Esophagus (tissue), 2 donors: ENCODE measurements at regions not wholly inside any gene's neighbourhood (a gene's known extent, or its start where the extent isn't known, plus 50 kb on each side); places are given as distances from the start of the nearest gene placed in this dataset.

Experiments used
- H3K27ac ChIP-seq, 2 donors: one replicate each; pipeline ENCODE4 v1.5.1; 2013; ENCODE audit warnings: low read depth in 2 of 2, mild to moderate bottlenecking in 2 of 2, inconsistent platforms in 1 of 2, low read length in 1 of 2, moderate library complexity in 1 of 2
- H3K27me3 ChIP-seq, 2 donors: one replicate each; pipeline ENCODE4 v1.6.1; 2013; ENCODE audit warnings: low read length in 2 of 2, control low read depth in 1 of 2, mild to moderate bottlenecking in 1 of 2; ENCODE audit not compliant: insufficient read depth in 2 of 2, control insufficient read depth in 1 of 2
- H3K36me3 ChIP-seq, 2 donors: one replicate each; pipeline ENCODE4 v1.6.1; 2013; ENCODE audit warnings: low read length in 1 of 2; ENCODE audit not compliant: control insufficient read depth in 2 of 2, insufficient read depth in 2 of 2
- H3K4me1 ChIP-seq, 2 donors: one replicate each; pipeline ENCODE4 v1.6.1; 2013; ENCODE audit warnings: low read length in 1 of 2; ENCODE audit not compliant: control insufficient read depth in 2 of 2, insufficient read depth in 2 of 2
- H3K4me3 ChIP-seq, 2 donors: one replicate each; pipeline ENCODE4 v1.5.1; 2013; ENCODE audit warnings: low read length in 2 of 2, mild to moderate bottlenecking in 2 of 2, low read depth in 1 of 2, moderate library complexity in 1 of 2
- H3K9me3 ChIP-seq, 2 donors: one replicate each; pipeline ENCODE4 v1.6.1; 2013; ENCODE audit warnings: mild to moderate bottlenecking in 2 of 2, low read depth in 1 of 2, low read length in 1 of 2, moderate library complexity in 1 of 2; ENCODE audit not compliant: control insufficient read depth in 2 of 2, insufficient read depth in 1 of 2
- WGBS, 2 donors: extraction: QIAGEN DNeasy Blood & Tissue Kit; methylation state at CpG; one replicate each; pipeline ENCODE4 v1.1.7; 2013; 5-methylcytosine and 5-hydroxymethylcytosine counted together
- donor health status: healthy with polysubstance abuse.
- donor health status: Bipolar disorder and iron deficiency.

DNA sequence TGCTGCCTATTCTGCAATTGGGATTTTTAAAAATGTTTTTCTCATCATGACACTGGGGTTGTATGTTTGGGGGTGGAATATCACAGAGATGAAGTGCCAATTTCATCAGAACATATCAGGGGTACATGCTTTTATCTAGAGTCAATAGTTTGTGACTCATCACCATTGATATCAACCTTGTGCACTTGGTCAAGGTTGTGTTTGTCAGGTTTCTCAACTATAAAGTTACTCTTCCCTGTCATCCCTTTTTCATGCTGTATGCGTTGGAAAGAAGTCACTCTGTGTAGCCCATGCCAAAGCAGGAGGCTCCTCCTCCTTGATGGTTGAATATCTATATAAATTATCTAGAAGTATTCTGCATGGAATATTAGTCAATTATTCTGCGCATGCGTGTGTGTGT, 145.4 kb upstream of the TSHZ2 start:
- Histone ChIP-seq H3K4me3 (no peak overlapping the region), H3K9me3 (no peaks in the 10 kb centered on the region), H3K4me1 (no peaks in the 10 kb centered on the region), H3K36me3 (no peaks in the 10 kb centered on the region), H3K27ac (no peak overlapping the region), H3K27me3 (no peaks in the 10 kb centered on the region)
- WGBS, 2 donors = 82 to 95% methylated on average over 3 of the region's 3 CpGs

DNA sequence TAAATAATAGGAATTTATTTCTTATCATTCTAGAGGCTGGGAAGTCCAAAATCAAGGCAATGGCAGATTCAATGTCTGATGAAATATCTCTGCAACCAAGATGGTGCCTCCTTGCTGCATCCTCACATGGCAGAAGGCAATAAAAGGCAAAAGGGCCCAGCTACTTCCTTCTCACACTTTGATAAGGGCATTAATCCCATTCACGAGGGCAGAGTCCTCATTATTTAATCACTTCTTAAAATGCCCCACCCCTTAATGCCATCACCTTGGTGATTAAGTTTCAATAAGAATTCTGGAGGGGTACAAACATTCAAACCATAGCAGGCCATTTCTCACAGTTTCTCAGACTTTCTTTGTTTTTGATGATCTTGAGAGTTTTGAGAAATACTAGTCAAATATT, 145.8 kb upstream of the TSHZ2 start:
- Histone ChIP-seq H3K9me3 (no peaks in the 10 kb centered on the region), H3K4me3 (no peak overlapping the region), H3K4me1 (no peaks in the 10 kb centered on the region), H3K27ac (no peak overlapping the region), H3K36me3 (no peaks in the 10 kb centered on the region), H3K27me3 (no peaks in the 10 kb centered on the region)
- WGBS, 2 donors = 65 to 71% methylated on average over 1 of the region's 1 CpG

DNA sequence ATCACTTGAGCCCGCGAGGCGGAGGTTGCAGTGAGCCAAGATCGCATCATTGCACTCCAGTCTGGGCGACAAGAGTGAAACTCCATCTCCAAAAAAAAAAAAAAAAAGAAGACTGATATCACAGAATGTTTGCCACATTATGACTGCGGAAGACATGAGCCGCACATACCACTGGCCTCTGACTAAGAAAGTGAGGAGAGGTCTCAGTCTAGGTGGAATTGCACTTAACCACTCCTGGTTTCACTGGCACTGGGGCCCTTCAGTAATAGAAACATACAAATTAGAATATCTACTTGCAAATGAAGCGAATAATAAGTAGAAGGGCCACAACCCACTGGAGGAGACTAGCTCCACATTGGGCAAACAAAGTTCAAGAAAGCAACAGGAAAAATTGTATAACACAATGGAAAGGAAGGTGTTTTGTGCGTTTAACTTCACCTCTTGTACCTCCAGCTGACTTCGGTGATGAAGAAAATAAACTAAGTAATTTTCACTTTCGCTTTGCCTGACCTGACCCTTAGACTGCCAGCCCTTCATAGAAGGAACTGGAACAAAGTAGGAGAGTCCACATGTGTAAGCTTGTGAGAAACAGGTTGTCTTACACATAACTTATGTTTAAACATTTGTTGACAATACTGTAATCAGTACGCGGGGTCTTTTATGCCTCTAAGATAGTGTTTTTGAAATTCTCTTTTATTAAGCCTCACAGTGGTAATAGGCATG, 147.5 kb upstream of the TSHZ2 start:
- Histone ChIP-seq H3K27me3 (no peaks in the 10 kb centered on the region), H3K36me3 (no peaks in the 10 kb centered on the region), H3K4me3 (no peak overlapping the region), H3K4me1 (no peaks in the 10 kb centered on the region), H3K27ac (no peak overlapping the region), H3K9me3 (no peaks in the 10 kb centered on the region)
- 83 to 88% methylated on average over 13 of the region's 13 CpGs for WGBS, 2 donors

DNA sequence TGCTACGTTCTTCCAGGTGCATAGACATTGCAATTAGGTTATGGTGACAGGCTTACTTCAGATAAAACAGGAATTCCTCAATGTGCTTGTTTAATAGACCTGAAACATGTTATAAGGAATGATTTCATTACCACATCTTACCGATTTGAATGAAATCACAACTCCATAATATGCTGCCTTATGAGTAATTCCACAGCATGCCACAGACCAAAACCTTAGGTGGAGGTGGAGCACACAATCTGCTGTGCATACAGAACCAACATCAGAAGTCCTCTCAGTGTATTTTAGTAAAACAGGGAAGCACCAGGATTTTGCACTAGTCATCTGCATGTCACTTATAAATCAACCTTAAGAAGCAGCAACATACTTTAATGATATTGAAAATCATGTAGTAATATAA, 148.9 kb upstream of the TSHZ2 start:
- no peaks in the 10 kb centered on the region for H3K36me3 ChIP-seq
- 78 to 84% methylated on average over 2 of the region's 2 CpGs for WGBS, 2 donors
- no peak overlapping the region for H3K27ac ChIP-seq
- no peak overlapping the region for H3K4me3 ChIP-seq
- no peaks in the 10 kb centered on the region for H3K27me3 ChIP-seq
- no peaks in the 10 kb centered on the region for H3K9me3 ChIP-seq
- H3K4me1 ChIP-seq = no peaks in the 10 kb centered on the region

DNA sequence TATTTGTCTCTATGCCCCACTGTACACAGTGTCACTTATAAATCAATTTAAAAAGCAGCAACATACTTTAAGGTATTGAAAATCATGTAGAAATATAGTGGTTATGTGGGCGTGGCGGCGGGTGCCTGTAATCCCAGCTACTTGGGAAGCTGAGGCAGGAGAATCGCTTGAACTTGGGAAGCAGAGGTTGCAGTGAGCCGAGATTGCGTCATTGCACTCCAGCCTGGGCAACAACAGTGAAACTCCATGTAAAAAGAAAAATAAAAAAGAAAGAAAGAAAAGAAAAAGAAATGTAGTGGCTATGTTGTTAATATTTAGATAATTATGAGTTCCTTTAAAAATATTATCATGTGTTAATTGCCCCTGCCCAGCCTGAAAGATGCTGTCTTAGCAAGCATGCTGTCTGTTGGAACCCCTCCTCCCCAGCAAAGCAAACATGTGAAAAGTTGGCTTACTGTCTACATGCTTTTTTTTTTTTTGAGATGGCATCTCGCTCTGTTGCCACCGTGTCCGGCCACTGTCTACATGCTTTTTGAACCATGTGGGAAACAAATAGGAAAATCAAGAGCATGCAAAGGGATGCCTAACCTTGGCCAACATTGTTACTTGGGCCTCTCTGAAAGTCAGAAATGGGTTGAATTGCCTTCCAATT, 151.4 kb upstream of the TSHZ2 start:
- no peak overlapping the region for H3K4me3 ChIP-seq
- H3K36me3 ChIP-seq = no peaks in the 10 kb centered on the region
- H3K9me3 ChIP-seq = no peaks in the 10 kb centered on the region
- no peak overlapping the region for H3K27ac ChIP-seq
- no peaks in the 10 kb centered on the region for H3K27me3 ChIP-seq
- 93 to 95% methylated on average over 9 of the region's 9 CpGs for WGBS, 2 donors
- no peaks in the 10 kb centered on the region for H3K4me1 ChIP-seq

DNA sequence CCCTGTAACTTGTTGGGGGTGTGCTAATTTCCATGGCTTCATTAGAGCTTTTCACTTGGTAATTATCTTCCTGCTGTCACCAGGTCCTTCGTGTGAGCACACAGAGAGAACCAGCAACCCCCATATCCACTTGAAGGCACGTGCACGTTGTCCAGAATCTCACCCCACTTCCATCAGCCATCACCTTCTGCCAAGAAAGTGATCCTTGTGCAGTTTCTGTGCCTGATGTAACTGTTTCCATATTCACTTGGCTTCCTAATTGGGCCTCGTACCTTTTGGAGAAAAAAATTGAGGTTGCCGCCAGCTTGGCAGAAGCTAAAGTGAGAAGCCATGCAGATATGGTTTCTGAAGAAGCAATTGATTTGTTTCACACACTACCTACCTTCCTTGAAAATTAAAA, 153.7 kb upstream of the TSHZ2 start:
- Histone ChIP-seq H3K4me3 (no peak overlapping the region), H3K4me1 (no peaks in the 10 kb centered on the region), H3K27me3 (no peaks in the 10 kb centered on the region), H3K36me3 (no peaks in the 10 kb centered on the region), H3K27ac (no peak overlapping the region), H3K9me3 (no peaks in the 10 kb centered on the region)
- WGBS, 2 donors = 89 to 90% methylated on average over 5 of the region's 5 CpGs

DNA sequence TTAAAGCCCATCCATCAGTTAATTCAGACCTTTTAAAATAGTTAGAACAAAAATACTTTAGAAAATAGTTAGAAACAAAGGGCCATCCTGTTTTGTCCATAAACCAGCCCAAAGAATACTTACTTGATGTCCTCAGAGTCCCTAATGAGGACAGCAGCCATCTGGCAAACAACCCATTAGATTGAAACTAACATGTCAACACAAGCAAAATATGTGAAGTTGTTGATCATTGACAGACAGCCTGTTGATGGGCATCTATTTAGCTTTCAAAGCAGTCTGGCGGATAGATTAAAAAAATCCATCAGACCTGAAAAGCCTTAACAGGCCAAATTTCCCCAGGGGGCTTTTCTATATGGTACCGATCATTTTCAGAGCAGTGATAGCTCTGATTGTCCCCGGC, 154.2 kb upstream of the TSHZ2 start:
- no peaks in the 10 kb centered on the region for H3K27me3 ChIP-seq
- H3K9me3 ChIP-seq = no peaks in the 10 kb centered on the region
- H3K4me1 ChIP-seq = no peaks in the 10 kb centered on the region
- 88 to 96% methylated on average over 3 of the region's 3 CpGs for WGBS, 2 donors
- no peak overlapping the region for H3K27ac ChIP-seq
- no peaks in the 10 kb centered on the region for H3K36me3 ChIP-seq
- no peak overlapping the region for H3K4me3 ChIP-seq

DNA sequence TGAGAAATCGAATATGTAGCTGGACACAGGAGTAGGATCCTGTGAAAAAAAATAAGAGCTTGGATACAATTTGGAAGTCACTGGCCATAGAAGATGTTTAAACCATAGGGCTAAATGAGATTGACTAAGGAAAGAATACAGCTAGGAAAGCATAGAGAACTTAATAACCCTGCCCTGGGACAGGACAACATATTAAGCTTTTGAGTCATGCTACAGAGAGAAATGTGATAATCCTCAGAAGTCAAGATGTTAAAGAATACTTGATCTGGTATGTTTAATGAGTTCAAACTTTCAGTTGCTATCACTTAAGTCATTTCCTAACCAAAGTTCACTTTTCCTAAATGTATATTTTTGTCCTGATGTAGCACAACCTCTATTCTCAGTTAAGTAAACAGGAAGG, 154.6 kb upstream of the TSHZ2 start:
- Histone ChIP-seq H3K4me1 (no peaks in the 10 kb centered on the region), H3K9me3 (no peaks in the 10 kb centered on the region), H3K4me3 (no peak overlapping the region), H3K36me3 (no peaks in the 10 kb centered on the region), H3K27ac (no peak overlapping the region), H3K27me3 (no peaks in the 10 kb centered on the region)
- WGBS, 2 donors = 83% methylated on average over 1 of the region's 1 CpG

DNA sequence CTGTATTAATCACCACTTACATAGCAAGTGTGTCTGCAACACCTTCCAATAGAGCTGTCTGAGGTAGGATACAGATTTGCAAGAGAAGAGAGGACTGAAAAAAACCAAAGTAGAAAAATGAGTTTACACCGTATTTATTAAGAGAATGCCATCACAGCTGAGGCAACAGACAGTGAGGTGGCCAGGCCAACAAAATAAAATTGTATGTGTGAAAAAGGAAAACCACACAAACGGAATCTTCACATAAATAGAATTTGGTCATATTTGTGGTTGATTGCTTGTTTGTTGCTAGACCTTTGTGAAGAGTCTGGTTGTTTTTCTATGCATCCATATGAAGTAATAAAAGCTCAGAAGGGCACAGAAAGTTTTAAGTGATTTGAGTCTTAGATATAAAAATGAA, 157.8 kb upstream of the TSHZ2 start:
- H3K27ac ChIP-seq = no peak overlapping the region
- no peaks in the 10 kb centered on the region for H3K4me1 ChIP-seq
- H3K27me3 ChIP-seq = no peaks in the 10 kb centered on the region
- 82 to 88% methylated on average over 2 of the region's 2 CpGs for WGBS, 2 donors
- no peaks in the 10 kb centered on the region for H3K36me3 ChIP-seq
- no peak overlapping the region for H3K4me3 ChIP-seq
- no peaks in the 10 kb centered on the region for H3K9me3 ChIP-seq

DNA sequence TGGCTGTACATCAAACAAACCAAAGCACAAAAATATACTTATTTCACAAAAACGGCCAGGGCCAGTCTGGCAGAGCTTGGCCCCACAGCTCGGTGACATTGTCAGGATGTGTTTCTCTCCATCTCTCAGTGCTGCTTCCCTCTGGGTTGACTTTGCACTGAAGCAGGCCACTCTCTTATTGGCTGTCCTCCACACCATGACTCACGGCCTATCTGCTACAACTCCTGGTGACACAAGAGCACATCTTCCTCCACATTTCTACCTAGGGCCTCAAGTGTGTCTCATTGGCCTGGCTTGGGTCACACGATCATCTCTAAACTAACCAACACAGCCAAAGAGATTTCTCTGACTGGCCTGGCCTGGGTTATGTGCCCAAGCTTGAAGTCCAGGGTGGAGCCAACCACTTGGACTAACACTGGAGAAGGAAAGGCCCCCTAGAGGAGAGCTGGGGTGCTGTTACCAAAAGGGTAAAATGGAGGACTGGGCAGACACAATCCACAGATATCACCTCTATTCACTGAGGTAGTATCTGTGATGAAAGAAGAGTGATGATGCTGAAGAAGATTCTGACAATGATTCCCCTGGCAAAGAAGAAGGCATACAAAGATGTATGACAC, 159.8 kb upstream of the TSHZ2 start:
- 84 to 87% methylated on average over 4 of the region's 4 CpGs for WGBS, 2 donors
- Histone ChIP-seq H3K27me3 (peaks cover 0 to 3% of the 10 kb centered on the region in 2 donors), H3K27ac (no peak overlapping the region)

More for the DNA sequence above, 159.8 kb upstream of the TSHZ2 start:
- Histone ChIP-seq H3K9me3 (no peaks in the 10 kb centered on the region), H3K4me1 (no peaks in the 10 kb centered on the region), H3K4me3 (no peak overlapping the region), H3K36me3 (no peaks in the 10 kb centered on the region)
